BLaER1 treated with 17β-estradiol and CSF1 and Interleukin-3, amounts not matched to agents 10 nM and 100 nM (cell line): ENCODE measurements at regions not wholly inside any gene's neighbourhood (a gene's known extent, or its start where the extent isn't known, plus 50 kb on each side); places are given as distances from the start of the nearest gene placed in this dataset.

Experiments used
- H3K27ac ChIP-seq, 11 experiments: shearing (Covaris generic); formaldehyde crosslinking; 2 replicates each; pipeline ENCODE4 v1.8.1; 2022
- H3K27me3 ChIP-seq, 11 experiments: shearing (Covaris generic); formaldehyde crosslinking; 2 replicates each; pipeline ENCODE4 v1.8.1; 2022
- H3K36me3 ChIP-seq, 11 experiments: shearing (Covaris generic); formaldehyde crosslinking; 2 replicates each; pipeline ENCODE4 v1.8.1; 2022
- H3K4me1 ChIP-seq, 10 experiments: shearing (Covaris generic); formaldehyde crosslinking; 2 replicates each; pipeline ENCODE4 v1.8.1; 2022
- H3K4me2 ChIP-seq, 11 experiments: shearing (Covaris generic); formaldehyde crosslinking; 2 replicates each; pipeline ENCODE4 v1.8.1; 2022
- H3K4me3 ChIP-seq, 10 experiments: shearing (Covaris generic); formaldehyde crosslinking; 2 replicates each; pipeline ENCODE4 v1.8.1; 2022
- H3K9ac ChIP-seq, 11 experiments: shearing (Covaris generic); formaldehyde crosslinking; 2 replicates each; pipeline ENCODE4 v1.8.1; 2022
- H3K9me3 ChIP-seq, 11 experiments: shearing (Covaris generic); formaldehyde crosslinking; replicated peaks in 1 of 11; 2 replicates each; pipeline ENCODE4 v1.8.1; 2022
- H4K20me1 ChIP-seq, 11 experiments: shearing (Covaris generic); formaldehyde crosslinking; 2 replicates each; pipeline ENCODE4 v1.8.1; 2022
- Cebpa-rat ChIP-seq, 11 experiments: shearing (Covaris generic); IDR thresholded peaks; 2 replicates each; pipeline ENCODE4 v1.8.1; 2022

GRCh38 chr20:43284486-43284885 is 94.8 kb upstream of the PTPRT start:
- Histone ChIP-seq H3K4me3 (no peak overlapping the region), H3K27me3 (no peaks in the 10 kb centered on the region), H3K9ac (no peak overlapping the region), H4K20me1 (no peaks in the 10 kb centered on the region), H3K4me1 (peaks cover 0 to 18% (median 0%) of the 10 kb centered on the region in 10 experiments; a peak in 5 of 20 replicates), H3K27ac (no peak overlapping the region), H3K4me2 (peak overlapping the region in 3 of 11 experiments; percentile 10 to 46 (median 27); a peak in 5 of 22 replicates), H3K9me3 (peaks cover 0 to 12% (median 5%) of the 10 kb centered on the region in 11 experiments; a peak in 9 of 22 replicates), H3K36me3 (no peaks in the 10 kb centered on the region)
- no peak for TF ChIP-seq Cebpa-rat (IDR thresholded peaks at IDR 0.05)

DNA sequence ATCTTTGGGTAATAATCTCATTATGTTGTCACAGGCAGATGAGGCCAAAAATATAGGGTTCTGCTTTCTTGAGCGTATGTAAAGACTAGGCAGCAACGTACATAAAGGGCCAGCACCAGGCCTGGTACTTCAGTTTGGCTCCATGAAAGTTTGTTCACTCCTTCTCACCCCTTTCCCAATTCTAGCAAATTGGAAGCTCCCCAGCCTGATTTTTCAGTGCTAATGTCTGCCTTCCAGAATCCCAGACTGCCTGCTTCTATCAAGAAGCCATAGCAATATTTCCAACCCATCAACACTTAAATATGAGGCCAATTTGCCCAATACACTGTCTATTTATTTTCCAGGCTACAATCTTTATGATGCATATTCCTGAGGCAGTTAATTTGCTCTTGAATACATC is 93.4 kb upstream of the PTPRT start:
- H3K9me3 ChIP-seq = peaks cover 0 to 18% (median 6%) of the 10 kb centered on the region in 11 experiments; a peak in 9 of 22 replicates
- no peaks in the 10 kb centered on the region for H3K27me3 ChIP-seq
- no peak overlapping the region for H3K4me3 ChIP-seq
- no peak for TF ChIP-seq Cebpa-rat (IDR thresholded peaks at IDR 0.05)
- H3K9ac ChIP-seq = no peak overlapping the region
- no peak overlapping the region for H3K4me2 ChIP-seq
- no peaks in the 10 kb centered on the region for H3K36me3 ChIP-seq
- peaks cover 0 to 18% (median 0%) of the 10 kb centered on the region in 10 experiments; a peak in 5 of 20 replicates for H3K4me1 ChIP-seq
- no peaks in the 10 kb centered on the region for H4K20me1 ChIP-seq
- H3K27ac ChIP-seq = no peak overlapping the region

- Histone ChIP-seq H3K36me3 (no peaks in the 10 kb centered on the region), H3K4me1 (peaks cover 0 to 5% (median 0%) of the 10 kb centered on the region in 10 experiments; a peak in 2 of 20 replicates), H3K4me2 (no peak overlapping the region), H3K9ac (no peak overlapping the region), H4K20me1 (no peaks in the 10 kb centered on the region), H3K9me3 (peaks cover 0 to 12% (median 0%) of the 10 kb centered on the region in 11 experiments; a peak in 5 of 22 replicates), H3K27me3 (no peaks in the 10 kb centered on the region), H3K4me3 (no peak overlapping the region), H3K27ac (no peak overlapping the region)
- TF ChIP-seq Cebpa-rat (IDR thresholded peaks at IDR 0.05) = no peak
Observed at GRCh38 chr20:43271980-43272379, 82.3 kb upstream of the PTPRT start.

DNA sequence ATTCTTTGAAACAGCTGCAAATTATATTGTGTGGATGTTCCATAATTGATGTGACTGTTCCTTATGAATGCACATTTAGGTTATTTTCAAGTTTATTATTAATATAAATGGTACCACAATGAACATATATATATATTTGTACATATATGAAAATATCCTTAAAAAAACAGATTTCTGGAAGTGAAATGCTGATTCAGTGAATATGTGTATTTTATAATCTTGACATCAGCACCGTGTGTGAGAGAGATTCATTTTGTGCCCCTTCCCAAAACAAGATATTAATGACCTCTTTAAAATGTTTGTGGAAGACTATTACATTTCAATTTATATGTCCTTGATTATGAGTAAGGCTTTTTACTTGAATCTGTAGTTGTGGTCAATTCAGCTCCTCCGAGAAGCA is 75.7 kb upstream of the PTPRT start:
- no peak overlapping the region for H3K27ac ChIP-seq
- no peak overlapping the region for H3K4me2 ChIP-seq
- H4K20me1 ChIP-seq = no peaks in the 10 kb centered on the region
- H3K4me3 ChIP-seq = no peak overlapping the region
- H3K36me3 ChIP-seq = no peaks in the 10 kb centered on the region
- no peaks in the 10 kb centered on the region for H3K9me3 ChIP-seq
- no peaks in the 10 kb centered on the region for H3K27me3 ChIP-seq
- H3K9ac ChIP-seq = no peak overlapping the region
- no peaks in the 10 kb centered on the region for H3K4me1 ChIP-seq
- no peak for TF ChIP-seq Cebpa-rat (IDR thresholded peaks at IDR 0.05)

- H3K4me2 ChIP-seq = no peak overlapping the region
- H3K4me3 ChIP-seq = no peak overlapping the region
- no peaks in the 10 kb centered on the region for H3K4me1 ChIP-seq
Observed at GRCh38 chr20:43263226-43263625, 73.5 kb upstream of the PTPRT start.

GRCh38 chr20:43262341-43262740 is 72.6 kb upstream of the PTPRT start:
- H3K4me1 ChIP-seq = no peaks in the 10 kb centered on the region
- H3K9me3 ChIP-seq = peaks cover 0 to 12% (median 0%) of the 10 kb centered on the region in 11 experiments; a peak in 3 of 22 replicates
- H3K4me3 ChIP-seq = no peak overlapping the region
- H3K27me3 ChIP-seq = no peaks in the 10 kb centered on the region
- no peak overlapping the region for H3K27ac ChIP-seq
- no peaks in the 10 kb centered on the region for H4K20me1 ChIP-seq
- no peak overlapping the region for H3K4me2 ChIP-seq
- no peak for TF ChIP-seq Cebpa-rat (IDR thresholded peaks at IDR 0.05)
- H3K36me3 ChIP-seq = no peaks in the 10 kb centered on the region
- no peak overlapping the region for H3K9ac ChIP-seq

More at GRCh38 chr20:43263226-43263625, 73.5 kb upstream of the PTPRT start:
- Histone ChIP-seq H3K27ac (no peak overlapping the region), H3K36me3 (no peaks in the 10 kb centered on the region), H4K20me1 (no peaks in the 10 kb centered on the region), H3K27me3 (no peaks in the 10 kb centered on the region), H3K9ac (no peak overlapping the region), H3K9me3 (peaks cover 0 to 12% (median 0%) of the 10 kb centered on the region in 11 experiments; a peak in 3 of 22 replicates)
- TF ChIP-seq Cebpa-rat (IDR thresholded peaks at IDR 0.05) = no peak

- H3K4me3 ChIP-seq = no peak overlapping the region
- H3K36me3 ChIP-seq = no peaks in the 10 kb centered on the region
- H3K4me1 ChIP-seq = no peaks in the 10 kb centered on the region
- H3K27ac ChIP-seq = no peak overlapping the region
- H3K9ac ChIP-seq = no peak overlapping the region
- peaks cover 0 to 12% (median 0%) of the 10 kb centered on the region in 11 experiments; a peak in 3 of 22 replicates for H3K9me3 ChIP-seq
- no peak for TF ChIP-seq Cebpa-rat (IDR thresholded peaks at IDR 0.05)
- no peaks in the 10 kb centered on the region for H3K27me3 ChIP-seq
- no peaks in the 10 kb centered on the region for H4K20me1 ChIP-seq
- H3K4me2 ChIP-seq = no peak overlapping the region
Observed at GRCh38 chr20:43255877-43256276, 66.2 kb upstream of the PTPRT start.

GRCh38 chr20:43252761-43253160 is 63.1 kb upstream of the PTPRT start:
- Histone ChIP-seq H3K27me3 (no peaks in the 10 kb centered on the region), H4K20me1 (no peaks in the 10 kb centered on the region), H3K4me1 (no peaks in the 10 kb centered on the region), H3K9ac (no peak overlapping the region), H3K4me2 (no peak overlapping the region), H3K36me3 (no peaks in the 10 kb centered on the region), H3K27ac (no peak overlapping the region), H3K9me3 (no peaks in the 10 kb centered on the region), H3K4me3 (no peak overlapping the region)
- TF ChIP-seq Cebpa-rat (IDR thresholded peaks at IDR 0.05) = no peak

DNA sequence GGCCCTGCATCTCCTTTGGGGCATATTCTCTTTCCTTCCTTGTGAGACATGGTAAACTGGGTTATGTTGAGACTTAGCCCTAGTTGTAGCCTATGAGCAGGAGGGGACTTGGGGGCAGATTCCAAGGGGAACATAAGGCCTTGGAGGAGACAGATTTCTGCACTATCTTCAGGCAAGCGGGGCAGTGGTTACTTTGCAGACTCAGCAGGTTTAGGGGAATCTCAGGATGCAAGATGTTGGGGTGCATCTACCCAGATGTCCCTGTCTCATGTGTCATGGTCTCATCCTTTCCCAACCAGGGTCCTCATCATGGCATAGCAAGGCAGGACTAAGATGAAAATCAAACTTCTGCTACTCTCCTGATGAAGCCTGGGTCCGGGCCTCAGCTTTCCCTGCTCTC is 58.6 kb upstream of the PTPRT start:
- Histone ChIP-seq H3K4me2 (no peak overlapping the region), H3K4me1 (no peaks in the 10 kb centered on the region), H4K20me1 (no peaks in the 10 kb centered on the region; a peak in 1 of 22 replicates), H3K9ac (no peak overlapping the region), H3K9me3 (no peaks in the 10 kb centered on the region), H3K4me3 (no peak overlapping the region), H3K27ac (no peak overlapping the region), H3K27me3 (no peaks in the 10 kb centered on the region), H3K36me3 (no peaks in the 10 kb centered on the region)
- TF ChIP-seq Cebpa-rat (IDR thresholded peaks at IDR 0.05) = no peak

- TF ChIP-seq Cebpa-rat (IDR thresholded peaks at IDR 0.05) = no peak
- Histone ChIP-seq H3K27ac (no peak overlapping the region), H3K4me2 (no peak overlapping the region), H3K4me1 (no peaks in the 10 kb centered on the region), H3K27me3 (no peaks in the 10 kb centered on the region), H4K20me1 (no peaks in the 10 kb centered on the region; a peak in 1 of 22 replicates), H3K4me3 (no peak overlapping the region), H3K9me3 (no peaks in the 10 kb centered on the region), H3K9ac (no peak overlapping the region), H3K36me3 (no peaks in the 10 kb centered on the region)
Observed at GRCh38 chr20:43247361-43247760, 57.7 kb upstream of the PTPRT start.
